ENCODE measurements at regions not wholly inside any gene's neighbourhood (a gene's known extent, or its start where the extent isn't known, plus 50 kb on each side); places are given as distances from the start of the nearest gene placed in this dataset.
"Not testable (repeated sequence)": the region's sequence is repeated elsewhere in the genome, so short reads cannot be mapped to it uniquely, and the experiment has no call there.

DNA sequence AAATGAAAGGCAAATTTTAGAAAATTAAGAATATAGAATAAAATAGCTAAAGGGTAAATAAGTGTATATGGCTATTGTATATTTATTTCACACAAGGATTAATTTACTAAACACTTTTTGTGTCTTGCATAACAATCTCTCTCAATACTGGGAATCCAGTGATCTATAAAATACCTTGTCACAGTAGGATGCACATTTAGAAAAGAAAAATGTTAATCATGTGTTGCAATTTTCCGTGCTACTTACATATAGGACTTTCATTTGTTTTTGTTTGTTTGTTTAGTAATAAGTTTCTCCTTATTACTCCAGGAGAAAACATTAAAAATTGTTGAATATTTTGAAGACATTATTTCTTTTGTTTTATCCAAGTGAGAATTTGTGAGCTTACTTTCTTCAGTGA is 1533.3 kb downstream of the SLITRK5 start:
- no peak for DNase-seq (ENCODE audit: low read depth)
- H3K4me3 ChIP-seq (ENCODE audit: low read depth, low read length) = no peak overlapping the region
- TF ChIP-seq, protein P1, sequence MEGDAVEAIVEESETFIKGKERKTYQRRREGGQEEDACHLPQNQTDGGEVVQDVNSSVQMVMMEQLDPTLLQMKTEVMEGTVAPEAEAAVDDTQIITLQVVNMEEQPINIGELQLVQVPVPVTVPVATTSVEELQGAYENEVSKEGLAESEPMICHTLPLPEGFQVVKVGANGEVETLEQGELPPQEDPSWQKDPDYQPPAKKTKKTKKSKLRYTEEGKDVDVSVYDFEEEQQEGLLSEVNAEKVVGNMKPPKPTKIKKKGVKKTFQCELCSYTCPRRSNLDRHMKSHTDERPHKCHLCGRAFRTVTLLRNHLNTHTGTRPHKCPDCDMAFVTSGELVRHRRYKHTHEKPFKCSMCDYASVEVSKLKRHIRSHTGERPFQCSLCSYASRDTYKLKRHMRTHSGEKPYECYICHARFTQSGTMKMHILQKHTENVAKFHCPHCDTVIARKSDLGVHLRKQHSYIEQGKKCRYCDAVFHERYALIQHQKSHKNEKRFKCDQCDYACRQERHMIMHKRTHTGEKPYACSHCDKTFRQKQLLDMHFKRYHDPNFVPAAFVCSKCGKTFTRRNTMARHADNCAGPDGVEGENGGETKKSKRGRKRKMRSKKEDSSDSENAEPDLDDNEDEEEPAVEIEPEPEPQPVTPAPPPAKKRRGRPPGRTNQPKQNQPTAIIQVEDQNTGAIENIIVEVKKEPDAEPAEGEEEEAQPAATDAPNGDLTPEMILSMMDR (IDR thresholded peaks at IDR 0.05; ENCODE audit: insufficient read depth, low read length) = no peak

DNA sequence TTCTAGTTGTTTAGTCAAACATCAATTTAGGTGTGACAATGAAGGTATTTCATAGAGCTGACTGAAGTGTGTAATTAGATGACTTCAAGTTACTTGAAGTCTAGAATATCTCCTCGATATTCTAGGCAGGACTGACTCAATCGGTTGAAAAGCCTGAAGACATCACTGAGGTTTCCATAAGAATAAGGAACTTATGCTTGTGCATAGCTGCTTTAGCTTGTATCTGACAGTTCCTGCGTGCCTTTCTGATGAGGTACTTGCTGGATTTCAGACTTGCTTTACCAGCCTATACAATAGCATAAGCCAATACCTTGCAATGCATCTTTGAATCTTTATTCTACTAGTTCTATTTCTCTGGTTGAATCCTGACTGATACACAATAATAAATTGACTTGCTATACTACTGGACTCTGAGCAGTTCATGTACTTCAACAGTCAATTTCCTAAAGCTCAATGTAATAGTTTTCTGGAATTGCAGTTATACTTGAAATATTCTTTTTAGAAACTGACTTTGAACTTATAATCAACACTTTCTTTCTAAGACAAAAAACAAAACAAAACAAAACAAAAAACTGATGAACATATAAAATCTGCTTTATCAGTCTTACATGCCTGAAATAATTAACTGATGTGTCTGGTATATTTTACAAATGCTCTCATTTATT is 1534.8 kb downstream of the SLITRK5 start:
- no peak overlapping the region for H3K4me3 ChIP-seq (ENCODE audit: low read depth, low read length)
- TF ChIP-seq, protein P1 (IDR thresholded peaks at IDR 0.05; ENCODE audit: insufficient read depth, low read length) = no peak
- DNase-seq (ENCODE audit: low read depth) = no peak

DNA sequence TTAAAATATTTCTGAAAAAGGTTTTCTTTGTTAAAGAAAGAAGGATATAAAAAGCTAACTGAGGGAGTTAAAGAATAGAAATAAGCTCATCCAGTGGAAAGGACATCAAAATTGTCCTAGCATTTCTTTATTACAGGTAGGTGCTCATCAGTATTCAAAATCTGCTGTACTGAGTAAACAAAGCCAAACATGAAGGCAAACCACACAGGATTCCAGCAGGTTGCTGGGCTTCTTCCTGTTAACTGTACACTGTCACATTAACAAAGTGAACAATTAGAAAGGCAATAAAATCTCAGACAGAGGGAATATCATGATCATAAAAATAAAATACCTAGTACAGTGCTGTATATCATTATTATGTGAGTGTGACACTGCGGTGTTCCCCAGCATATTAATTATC is 1541.0 kb downstream of the SLITRK5 start:
- H3K4me3 ChIP-seq (ENCODE audit: low read depth, low read length) = no peak overlapping the region
- TF ChIP-seq, protein P1 (IDR thresholded peaks at IDR 0.05; ENCODE audit: insufficient read depth, low read length) = no peak
- no peak for DNase-seq (ENCODE audit: low read depth)

DNA sequence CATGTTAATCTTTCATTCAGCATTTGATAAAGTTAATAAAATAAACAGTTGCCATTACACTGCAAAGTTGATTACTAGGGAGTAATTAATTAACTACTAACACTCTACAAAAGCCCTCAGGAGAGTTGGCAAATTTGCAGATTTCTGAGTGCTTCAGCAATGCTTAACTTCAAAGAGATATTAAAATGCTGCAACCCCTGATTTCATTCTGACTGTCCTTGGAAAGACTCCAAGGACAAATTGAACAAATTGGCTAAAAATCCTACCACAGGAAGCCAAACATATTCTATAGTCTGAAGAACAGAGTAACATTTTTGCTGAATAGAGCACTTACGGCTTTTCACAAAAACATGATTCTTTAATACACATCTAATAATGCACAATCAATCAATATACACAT is 1543.0 kb downstream of the SLITRK5 start:
- TF ChIP-seq, protein P1 (IDR thresholded peaks at IDR 0.05; ENCODE audit: insufficient read depth, low read length) = no peak
- no peak for DNase-seq (ENCODE audit: low read depth)
- H3K4me3 ChIP-seq (ENCODE audit: low read depth, low read length) = no peak overlapping the region

DNA sequence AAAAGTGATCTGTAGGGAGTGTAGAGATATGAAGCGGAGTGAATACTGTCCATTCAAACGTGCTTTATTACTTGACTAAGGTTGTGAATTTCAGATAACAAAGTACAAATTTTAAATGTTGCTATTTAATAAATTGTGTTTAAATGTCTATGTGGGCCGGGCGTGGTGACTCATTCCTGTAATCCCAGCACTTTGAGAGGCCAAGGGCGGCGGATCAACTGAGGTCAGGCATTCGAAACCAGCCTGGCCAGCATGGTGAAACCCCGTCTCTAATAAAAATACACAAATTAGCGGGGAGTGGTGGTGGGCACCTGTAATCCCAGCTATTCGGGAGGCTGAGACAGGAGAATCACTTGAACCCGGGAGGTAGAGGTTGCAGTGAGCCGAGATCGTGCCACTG is 1544.1 kb downstream of the SLITRK5 start:
- DNase-seq (ENCODE audit: low read depth); H3K4me3 ChIP-seq (ENCODE audit: low read depth, low read length): not testable (repeated sequence)

DNA sequence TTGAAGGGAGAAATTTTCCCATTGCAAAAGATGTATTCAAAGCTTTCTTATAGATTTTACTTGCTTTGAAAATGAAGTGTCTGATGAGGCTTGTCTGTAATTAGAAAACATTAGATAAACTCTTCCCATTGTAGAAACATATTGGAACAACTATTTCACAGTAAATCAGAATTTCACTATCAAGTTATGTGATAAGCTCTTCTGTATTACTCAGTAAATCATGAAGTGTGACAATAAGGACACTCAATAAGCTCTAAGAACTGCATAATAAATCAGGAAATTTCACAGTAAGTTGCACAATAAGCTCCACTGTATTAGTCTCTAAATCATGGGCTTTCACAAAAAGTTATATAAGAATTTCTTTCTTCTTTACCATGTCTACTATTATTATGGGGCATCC is 1546.6 kb downstream of the SLITRK5 start:
- TF ChIP-seq, protein P1 (IDR thresholded peaks at IDR 0.05; ENCODE audit: insufficient read depth, low read length) = no peak
- no peak overlapping the region for H3K4me3 ChIP-seq (ENCODE audit: low read depth, low read length)
- DNase-seq (ENCODE audit: low read depth) = no peak

DNA sequence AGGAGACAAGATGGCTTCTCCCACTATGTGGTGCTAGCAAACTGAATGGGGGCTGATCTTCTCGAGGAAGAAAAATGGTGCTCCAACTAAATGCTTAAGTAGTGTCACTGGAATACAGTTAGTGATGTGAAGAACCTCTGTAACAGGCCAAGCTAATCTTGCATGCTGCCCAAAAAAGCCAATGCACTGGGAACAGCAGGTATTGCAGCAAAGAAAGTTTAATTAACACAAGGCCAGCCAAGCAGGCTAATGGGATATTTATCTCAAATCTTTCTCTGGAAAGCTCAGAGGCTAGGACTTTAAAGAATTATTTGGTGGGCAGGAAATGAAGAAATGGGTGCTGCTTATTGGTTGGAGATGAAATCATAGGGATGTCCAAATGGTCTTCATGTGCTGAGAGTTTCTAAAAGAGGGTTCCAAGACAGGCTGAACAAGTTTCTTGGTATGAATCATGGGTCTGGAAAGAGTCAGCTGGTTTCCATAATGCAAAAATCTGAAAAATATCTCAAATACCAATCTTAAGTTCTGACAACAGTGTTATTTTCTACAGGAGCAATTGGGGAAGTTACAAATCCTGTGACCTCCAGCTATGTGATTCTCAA is 1550.5 kb downstream of the SLITRK5 start:
- no peak overlapping the region for H3K4me3 ChIP-seq (ENCODE audit: low read depth, low read length)
- TF ChIP-seq, protein P1 (IDR thresholded peaks at IDR 0.05; ENCODE audit: insufficient read depth, low read length) = no peak
- no peak for DNase-seq (ENCODE audit: low read depth)
